Osteoblast (primary cell): ENCODE measurements at regions not wholly inside any gene's neighbourhood (a gene's known extent, or its start where the extent isn't known, plus 50 kb on each side); places are given as distances from the start of the nearest gene placed in this dataset.

Experiments used
- DNase-seq: peaks from one replicate; pipeline ENCODE4 v3.0.0; 2011; ENCODE audit warnings: low spot score, mixed read lengths; ENCODE audit not compliant: insufficient read length; ENCODE audit errors: missing footprints
- H2AFZ ChIP-seq: 2 replicates; pipeline ENCODE4 v1.6.0; 2011; ENCODE audit warnings: mild to moderate bottlenecking, low read length
- H3K27ac ChIP-seq: 2 replicates; pipeline ENCODE4 v1.5.1; 2011; ENCODE audit warnings: mild to moderate bottlenecking, low read depth, low read length, moderate library complexity
- H3K27me3 ChIP-seq: 2 replicates; pipeline ENCODE4 v1.6.0; 2012; ENCODE audit warnings: mild to moderate bottlenecking, control low read depth, inconsistent platforms, low read length, moderate library complexity; ENCODE audit not compliant: insufficient read depth
- H3K36me3 ChIP-seq: 2 replicates; pipeline ENCODE4 v1.5.1; 2011; ENCODE audit warnings: mild to moderate bottlenecking, low read length, control low read depth, moderate library complexity; ENCODE audit not compliant: insufficient read depth
- H3K4me1 ChIP-seq: 2 replicates; pipeline ENCODE4 v1.5.1; 2011; ENCODE audit warnings: mild to moderate bottlenecking, low read length, control low read depth, moderate library complexity; ENCODE audit not compliant: insufficient read depth
- H3K4me2 ChIP-seq: 2 replicates; pipeline ENCODE4 v1.6.0; 2011; ENCODE audit warnings: mild to moderate bottlenecking, low read length; ENCODE audit not compliant: insufficient read depth
- H3K4me3 ChIP-seq: fragments of 200-600 bp; sonication (generic); 3 replicates; pipeline ENCODE4 v1.5.1; 2012; ENCODE audit warnings: mild to moderate bottlenecking, low read length, inconsistent platforms; ENCODE audit not compliant: insufficient read depth
- H3K79me2 ChIP-seq: 2 replicates; pipeline ENCODE4 v1.6.0; 2012; ENCODE audit warnings: mild to moderate bottlenecking, low read length, control low read depth, inconsistent platforms; ENCODE audit not compliant: insufficient read depth
- H3K9me3 ChIP-seq: 2 replicates; pipeline ENCODE4 v1.5.1; 2011; ENCODE audit warnings: low read depth, low read length, control low read depth
- H4K20me1 ChIP-seq: 2 replicates; pipeline ENCODE4 v1.6.0; 2012; ENCODE audit warnings: mild to moderate bottlenecking, low read length, control low read depth; ENCODE audit not compliant: insufficient read depth
- TF ChIP-seq, protein P1 (sequence below): IDR thresholded peaks from 2 replicates; pipeline ENCODE4 v1.5.1; 2011; ENCODE audit warnings: mild to moderate bottlenecking, low read depth, low read length, moderate library complexity; ENCODE audit errors: extremely low read depth

DNA sequence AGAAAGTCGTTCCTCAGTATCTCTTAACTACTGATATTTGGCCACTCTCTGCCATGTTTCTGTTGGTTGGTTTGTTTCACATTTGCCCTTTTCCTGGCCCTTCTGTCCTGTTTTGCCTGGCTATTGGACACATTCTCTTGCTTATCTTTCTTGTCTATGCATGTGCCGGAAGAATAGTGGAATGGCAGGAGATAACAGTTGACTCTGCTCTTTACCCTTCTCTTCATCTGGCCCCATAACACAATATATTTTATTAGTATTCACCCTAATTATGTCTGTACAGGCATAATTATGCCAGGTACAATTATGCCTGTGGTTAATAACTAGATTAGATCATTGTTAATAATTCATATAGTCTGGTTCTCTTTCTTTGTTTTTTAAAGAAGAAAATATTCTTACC lies 243.5 kb upstream of the LMO3 start:
- no peaks in the 10 kb centered on the region for H3K9me3 ChIP-seq
- H3K79me2 ChIP-seq: no peaks in the 10 kb centered on the region
- TF ChIP-seq, protein P1, sequence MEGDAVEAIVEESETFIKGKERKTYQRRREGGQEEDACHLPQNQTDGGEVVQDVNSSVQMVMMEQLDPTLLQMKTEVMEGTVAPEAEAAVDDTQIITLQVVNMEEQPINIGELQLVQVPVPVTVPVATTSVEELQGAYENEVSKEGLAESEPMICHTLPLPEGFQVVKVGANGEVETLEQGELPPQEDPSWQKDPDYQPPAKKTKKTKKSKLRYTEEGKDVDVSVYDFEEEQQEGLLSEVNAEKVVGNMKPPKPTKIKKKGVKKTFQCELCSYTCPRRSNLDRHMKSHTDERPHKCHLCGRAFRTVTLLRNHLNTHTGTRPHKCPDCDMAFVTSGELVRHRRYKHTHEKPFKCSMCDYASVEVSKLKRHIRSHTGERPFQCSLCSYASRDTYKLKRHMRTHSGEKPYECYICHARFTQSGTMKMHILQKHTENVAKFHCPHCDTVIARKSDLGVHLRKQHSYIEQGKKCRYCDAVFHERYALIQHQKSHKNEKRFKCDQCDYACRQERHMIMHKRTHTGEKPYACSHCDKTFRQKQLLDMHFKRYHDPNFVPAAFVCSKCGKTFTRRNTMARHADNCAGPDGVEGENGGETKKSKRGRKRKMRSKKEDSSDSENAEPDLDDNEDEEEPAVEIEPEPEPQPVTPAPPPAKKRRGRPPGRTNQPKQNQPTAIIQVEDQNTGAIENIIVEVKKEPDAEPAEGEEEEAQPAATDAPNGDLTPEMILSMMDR: no peak
- no peak overlapping the region for H2AFZ ChIP-seq
- H3K27me3 ChIP-seq: no peaks in the 10 kb centered on the region
- no peaks in the 10 kb centered on the region for H3K4me1 ChIP-seq
- no peaks in the 10 kb centered on the region for H3K36me3 ChIP-seq
- no peak overlapping the region for H3K4me3 ChIP-seq
- no peak overlapping the region for H3K27ac ChIP-seq
- no peak overlapping the region for H3K4me2 ChIP-seq
- no peak for DNase-seq
- H4K20me1 ChIP-seq: no peaks in the 10 kb centered on the region

DNA sequence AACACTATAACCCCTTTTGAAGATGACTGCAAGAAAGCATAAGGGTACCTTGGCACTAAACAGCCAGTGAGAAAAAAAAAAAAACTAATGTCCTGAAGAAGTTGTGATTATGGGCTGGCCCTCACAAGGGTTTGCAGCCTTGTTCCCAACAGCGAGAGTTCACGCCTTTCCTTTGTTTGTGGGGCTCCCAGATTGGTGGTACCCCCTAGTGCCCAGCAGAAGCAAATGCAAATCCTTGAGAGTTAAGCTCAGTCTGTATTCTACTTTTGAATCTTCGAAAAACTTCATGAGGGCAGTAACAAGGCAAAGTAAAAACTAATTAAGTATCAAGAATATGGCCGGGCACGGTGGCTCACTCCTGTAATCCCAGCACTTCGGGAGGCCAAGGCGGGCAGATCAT lies 238.9 kb upstream of the LMO3 start:
- TF ChIP-seq, protein P1: no peak
- H3K27me3 ChIP-seq: no peaks in the 10 kb centered on the region
- no peaks in the 10 kb centered on the region for H3K79me2 ChIP-seq
- no peak overlapping the region for H3K27ac ChIP-seq
- no peaks in the 10 kb centered on the region for H3K36me3 ChIP-seq
- DNase-seq: no peak
- H2AFZ ChIP-seq: no peak overlapping the region
- H3K4me3 ChIP-seq: no peak overlapping the region
- H4K20me1 ChIP-seq: no peaks in the 10 kb centered on the region
- H3K9me3 ChIP-seq: no peaks in the 10 kb centered on the region
- no peaks in the 10 kb centered on the region for H3K4me1 ChIP-seq
- H3K4me2 ChIP-seq: no peak overlapping the region

DNA sequence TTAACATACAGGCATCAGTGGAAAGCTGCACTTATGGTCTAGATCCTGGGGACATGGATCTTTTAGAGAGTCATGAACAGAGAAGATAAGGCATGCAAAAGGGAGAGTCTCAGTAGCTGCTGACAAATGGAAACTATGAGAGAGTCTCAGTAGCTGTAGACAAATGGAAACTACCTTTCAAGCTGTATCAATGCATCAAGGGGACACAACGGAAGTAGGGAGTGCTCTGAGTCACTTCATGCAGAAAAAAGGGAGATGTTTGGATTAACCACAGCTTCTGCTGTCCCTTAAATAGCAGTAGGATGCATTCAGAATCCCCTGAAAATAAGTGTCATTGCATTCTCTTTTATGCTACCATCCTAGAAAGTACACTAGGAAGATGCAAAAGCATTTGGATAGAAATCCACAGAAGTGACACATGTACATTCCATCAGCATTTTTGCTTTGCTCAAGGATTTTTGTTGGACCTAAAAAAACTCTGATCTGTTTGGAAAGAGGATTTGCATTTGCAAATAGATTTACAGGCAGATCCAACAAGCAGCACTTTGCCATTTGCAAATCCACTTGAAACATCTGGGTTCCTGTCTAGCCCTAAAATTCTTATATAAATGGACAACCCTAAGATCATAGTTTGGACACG lies 227.5 kb upstream of the LMO3 start:
- Histone ChIP-seq H2AFZ (no peak overlapping the region), H3K4me3 (no peak overlapping the region), H4K20me1 (no peaks in the 10 kb centered on the region), H3K79me2 (no peaks in the 10 kb centered on the region), H3K27ac (no peak overlapping the region), H3K27me3 (no peaks in the 10 kb centered on the region), H3K36me3 (no peaks in the 10 kb centered on the region), H3K4me2 (no peak overlapping the region), H3K4me1 (no peaks in the 10 kb centered on the region), H3K9me3 (peaks cover 2% of the 10 kb centered on the region)
- no peak for DNase-seq
- TF ChIP-seq, protein P1: no peak

GRCh38 chr12:16828891-16829290 lies 222.9 kb upstream of the LMO3 start:
- H2AFZ ChIP-seq: no peak overlapping the region
- H4K20me1 ChIP-seq: no peaks in the 10 kb centered on the region
- no peaks in the 10 kb centered on the region for H3K36me3 ChIP-seq
- H3K4me3 ChIP-seq: no peak overlapping the region
- H3K27ac ChIP-seq: no peak overlapping the region
- H3K27me3 ChIP-seq: no peaks in the 10 kb centered on the region
- H3K79me2 ChIP-seq: no peaks in the 10 kb centered on the region
- TF ChIP-seq, protein P1: no peak
- H3K4me2 ChIP-seq: no peak overlapping the region
- H3K9me3 ChIP-seq: no peaks in the 10 kb centered on the region
- DNase-seq: no peak
- no peaks in the 10 kb centered on the region for H3K4me1 ChIP-seq
